ENCODE measurements at regions not wholly inside any gene's neighbourhood (a gene's known extent, or its start where the extent isn't known, plus 50 kb on each side); places are given as distances from the start of the nearest gene placed in this dataset.

GRCh38 chr20:24109537-24109936, 121.0 kb upstream of the GGTLC1 start:
- H3K4me1 ChIP-seq (ENCODE audit: control insufficient read depth, insufficient read depth, low read length), result peaks cover 2% of the 10 kb centered on the region
- no peak overlapping the region for H3K27ac ChIP-seq (ENCODE audit: low read length)
- peaks cover 0 to 2% of the 10 kb centered on the region in 2 donors for H3K27me3 ChIP-seq (ENCODE audit: control insufficient read depth in 1 of 2, insufficient read depth in 2 of 2, low read length in 2 of 2)
- no peaks in the 10 kb centered on the region for H3K36me3 ChIP-seq (ENCODE audit: control insufficient read depth in 2 of 2, insufficient read depth in 2 of 2, low read length in 2 of 2)
- H3K4me3 ChIP-seq (ENCODE audit: low read length in 2 of 2), result no peak overlapping the region
- H3K9me3 ChIP-seq (ENCODE audit: control insufficient read depth in 2 of 2, low read length in 2 of 2), result no peaks in the 10 kb centered on the region
- H3K9ac ChIP-seq (ENCODE audit: low read length in 2 of 2), result no peak overlapping the region

DNA sequence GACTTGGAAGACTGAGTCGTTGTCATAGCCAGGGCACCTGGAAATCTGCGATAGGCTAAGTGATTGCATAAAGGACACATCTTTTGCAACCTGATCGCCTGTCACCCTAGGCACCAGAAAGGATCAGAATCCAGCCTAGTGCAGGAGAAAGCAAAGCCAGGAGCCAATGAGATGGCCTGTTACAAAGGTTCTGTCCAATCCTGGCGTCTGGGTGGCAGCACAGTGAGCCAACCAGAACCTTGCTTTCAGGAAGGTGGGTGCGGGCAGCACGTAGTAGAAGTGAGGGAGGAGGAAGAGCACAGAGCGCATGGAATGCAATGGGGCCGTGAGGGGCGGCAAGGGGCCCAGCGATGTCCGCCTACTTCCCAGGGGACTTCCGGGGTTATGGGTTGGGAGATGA, 120.4 kb upstream of the GGTLC1 start:
- Histone ChIP-seq H3K4me3 (ENCODE audit: low read length in 2 of 2) (no peak overlapping the region), H3K27ac (ENCODE audit: low read length) (no peak overlapping the region), H3K9me3 (ENCODE audit: control insufficient read depth in 2 of 2, low read length in 2 of 2) (no peaks in the 10 kb centered on the region)

GRCh38 chr20:24108581-24108980, 120.0 kb upstream of the GGTLC1 start:
- H3K4me1 ChIP-seq (ENCODE audit: control insufficient read depth, insufficient read depth, low read length), result no peaks in the 10 kb centered on the region

More for the DNA sequence above, 120.4 kb upstream of the GGTLC1 start:
- H3K36me3 ChIP-seq (ENCODE audit: control insufficient read depth in 2 of 2, insufficient read depth in 2 of 2, low read length in 2 of 2), result no peaks in the 10 kb centered on the region
- H3K4me1 ChIP-seq (ENCODE audit: control insufficient read depth, insufficient read depth, low read length), result peaks cover under 1% of the 10 kb centered on the region
- peaks cover 0 to 3% of the 10 kb centered on the region in 2 donors for H3K27me3 ChIP-seq (ENCODE audit: control insufficient read depth in 1 of 2, insufficient read depth in 2 of 2, low read length in 2 of 2)
- H3K9ac ChIP-seq (ENCODE audit: low read length in 2 of 2), result no peak overlapping the region

DNA sequence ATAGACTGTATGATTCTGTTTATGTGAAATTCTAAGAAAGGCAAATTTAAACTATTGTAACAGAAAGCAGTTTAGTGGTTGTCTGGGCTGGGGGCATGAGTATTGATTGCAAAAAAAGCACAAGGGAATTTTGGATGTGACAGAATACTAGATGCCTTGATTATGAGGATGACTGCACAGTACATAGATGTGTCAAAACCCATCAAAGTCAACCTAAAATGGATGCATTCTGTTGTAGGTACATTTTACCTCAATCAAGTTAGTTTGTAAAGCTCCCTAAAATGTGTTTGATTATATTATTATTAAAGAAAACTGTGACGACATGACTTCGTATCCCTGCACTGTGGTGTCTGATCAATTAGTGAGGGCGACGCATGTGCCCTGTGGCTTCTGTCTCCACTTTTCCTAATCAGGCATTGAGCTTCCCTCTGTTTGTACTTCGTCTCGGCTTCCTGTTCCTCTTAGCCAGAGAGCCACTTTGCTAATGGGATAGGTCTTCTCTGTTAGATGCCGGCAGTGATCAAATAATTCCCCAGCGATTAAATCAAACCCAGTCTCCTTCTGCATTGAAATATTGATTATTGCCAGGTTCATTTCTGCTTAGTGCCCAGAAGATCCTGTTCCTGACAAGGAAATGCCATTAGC, 118.3 kb upstream of the GGTLC1 start:
- H3K9ac ChIP-seq (ENCODE audit: low read length in 2 of 2), result no peak overlapping the region
- H3K36me3 ChIP-seq (ENCODE audit: control insufficient read depth in 2 of 2, insufficient read depth in 2 of 2, low read length in 2 of 2), result no peaks in the 10 kb centered on the region
- no peaks in the 10 kb centered on the region for H3K9me3 ChIP-seq (ENCODE audit: control insufficient read depth in 2 of 2, low read length in 2 of 2)
- no peaks in the 10 kb centered on the region for H3K4me1 ChIP-seq (ENCODE audit: control insufficient read depth, insufficient read depth, low read length)
- peaks cover 0 to 5% of the 10 kb centered on the region in 2 donors for H3K27me3 ChIP-seq (ENCODE audit: control insufficient read depth in 1 of 2, insufficient read depth in 2 of 2, low read length in 2 of 2)
- H3K4me3 ChIP-seq (ENCODE audit: low read length in 2 of 2), result no peak overlapping the region
- H3K27ac ChIP-seq (ENCODE audit: low read length), result no peak overlapping the region

More at GRCh38 chr20:24108581-24108980, 120.0 kb upstream of the GGTLC1 start:
- Histone ChIP-seq H3K9me3 (ENCODE audit: control insufficient read depth in 2 of 2, low read length in 2 of 2) (no peaks in the 10 kb centered on the region), H3K9ac (ENCODE audit: low read length in 2 of 2) (no peak overlapping the region), H3K27ac (ENCODE audit: low read length) (no peak overlapping the region), H3K27me3 (ENCODE audit: control insufficient read depth in 1 of 2, insufficient read depth in 2 of 2, low read length in 2 of 2) (peaks cover 0 to 4% of the 10 kb centered on the region in 2 donors), H3K4me3 (ENCODE audit: low read length in 2 of 2) (no peak overlapping the region), H3K36me3 (ENCODE audit: control insufficient read depth in 2 of 2, insufficient read depth in 2 of 2, low read length in 2 of 2) (no peaks in the 10 kb centered on the region)

GRCh38 chr20:24106150-24106800, 117.7 kb upstream of the GGTLC1 start:
- Histone ChIP-seq H3K27me3 (ENCODE audit: control insufficient read depth in 1 of 2, insufficient read depth in 2 of 2, low read length in 2 of 2) (peaks cover 0 to 5% of the 10 kb centered on the region in 2 donors), H3K9ac (ENCODE audit: low read length in 2 of 2) (no peak overlapping the region), H3K9me3 (ENCODE audit: control insufficient read depth in 2 of 2, low read length in 2 of 2) (no peaks in the 10 kb centered on the region), H3K4me1 (ENCODE audit: control insufficient read depth, insufficient read depth, low read length) (no peaks in the 10 kb centered on the region), H3K4me3 (ENCODE audit: low read length in 2 of 2) (no peak overlapping the region), H3K36me3 (ENCODE audit: control insufficient read depth in 2 of 2, insufficient read depth in 2 of 2, low read length in 2 of 2) (no peaks in the 10 kb centered on the region), H3K27ac (ENCODE audit: low read length) (no peak overlapping the region)

DNA sequence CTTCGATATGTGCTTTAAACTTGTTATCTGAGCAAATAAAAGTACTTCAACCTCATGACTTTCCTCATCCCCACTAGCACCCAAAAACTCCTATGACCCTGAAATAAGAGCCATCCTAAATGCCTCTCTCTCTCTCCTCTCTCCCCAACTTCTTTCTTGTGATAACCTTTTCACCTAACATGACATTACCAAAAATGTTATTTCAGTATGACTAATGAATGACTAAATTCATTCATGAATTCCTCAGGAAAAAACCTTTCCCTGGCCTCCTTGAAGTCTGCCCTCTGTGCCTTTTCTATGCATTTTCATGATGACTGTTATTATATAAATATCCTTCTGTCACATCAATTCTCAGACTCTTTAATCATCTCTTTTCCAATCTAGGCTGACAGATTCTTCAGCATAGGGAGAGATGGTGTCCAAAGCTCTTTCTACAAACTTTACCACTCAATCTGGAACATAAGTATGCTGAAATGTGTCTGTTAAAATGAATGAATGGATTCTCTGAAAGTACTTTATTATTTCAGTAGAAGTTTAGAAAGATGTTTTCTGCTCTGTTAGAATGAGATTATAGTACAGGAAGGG, 114.3 kb upstream of the GGTLC1 start:
- no peaks in the 10 kb centered on the region for H3K4me1 ChIP-seq (ENCODE audit: control insufficient read depth, insufficient read depth, low read length)
- peaks cover 0 to 5% of the 10 kb centered on the region in 2 donors for H3K27me3 ChIP-seq (ENCODE audit: control insufficient read depth in 1 of 2, insufficient read depth in 2 of 2, low read length in 2 of 2)
- no peaks in the 10 kb centered on the region for H3K9me3 ChIP-seq (ENCODE audit: control insufficient read depth in 2 of 2, low read length in 2 of 2)
- no peak overlapping the region for H3K9ac ChIP-seq (ENCODE audit: low read length in 2 of 2)
- H3K27ac ChIP-seq (ENCODE audit: low read length), result no peak overlapping the region
- no peak overlapping the region for H3K4me3 ChIP-seq (ENCODE audit: low read length in 2 of 2)
- H3K36me3 ChIP-seq (ENCODE audit: control insufficient read depth in 2 of 2, insufficient read depth in 2 of 2, low read length in 2 of 2), result no peaks in the 10 kb centered on the region

DNA sequence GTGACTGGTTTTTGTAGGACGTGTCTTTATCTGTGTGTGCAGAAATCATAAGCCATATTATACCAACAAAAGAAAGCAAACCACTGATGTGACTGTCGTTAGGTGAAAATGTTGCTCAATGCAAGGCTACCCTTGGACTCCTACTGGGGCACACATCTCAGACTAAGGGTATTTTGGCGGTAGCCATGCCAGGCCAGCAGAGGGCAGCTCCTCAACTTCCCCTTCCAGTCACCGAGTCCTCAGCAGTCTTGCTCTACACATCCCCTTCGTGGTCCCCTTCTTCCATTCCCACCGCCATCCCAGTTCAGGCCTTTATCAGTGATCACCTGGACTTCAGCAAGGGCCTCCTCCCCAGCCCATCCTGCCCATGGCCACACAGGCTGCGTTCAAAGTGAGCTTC, 113.7 kb upstream of the GGTLC1 start:
- Histone ChIP-seq H3K4me3 (ENCODE audit: low read length in 2 of 2) (no peak overlapping the region), H3K4me1 (ENCODE audit: control insufficient read depth, insufficient read depth, low read length) (no peaks in the 10 kb centered on the region), H3K27me3 (ENCODE audit: control insufficient read depth in 1 of 2, insufficient read depth in 2 of 2, low read length in 2 of 2) (peaks cover 0 to 5% of the 10 kb centered on the region in 2 donors), H3K9ac (ENCODE audit: low read length in 2 of 2) (no peak overlapping the region), H3K9me3 (ENCODE audit: control insufficient read depth in 2 of 2, low read length in 2 of 2) (no peaks in the 10 kb centered on the region), H3K36me3 (ENCODE audit: control insufficient read depth in 2 of 2, insufficient read depth in 2 of 2, low read length in 2 of 2) (no peaks in the 10 kb centered on the region), H3K27ac (ENCODE audit: low read length) (no peak overlapping the region)

- Histone ChIP-seq H3K27me3 (ENCODE audit: control insufficient read depth in 1 of 2, insufficient read depth in 2 of 2, low read length in 2 of 2) (peaks cover 0 to 5% of the 10 kb centered on the region in 2 donors), H3K9me3 (ENCODE audit: control insufficient read depth in 2 of 2, low read length in 2 of 2) (no peaks in the 10 kb centered on the region), H3K9ac (ENCODE audit: low read length in 2 of 2) (no peak overlapping the region), H3K36me3 (ENCODE audit: control insufficient read depth in 2 of 2, insufficient read depth in 2 of 2, low read length in 2 of 2) (no peaks in the 10 kb centered on the region), H3K4me1 (ENCODE audit: control insufficient read depth, insufficient read depth, low read length) (no peaks in the 10 kb centered on the region), H3K27ac (ENCODE audit: low read length) (no peak overlapping the region), H3K4me3 (ENCODE audit: low read length in 2 of 2) (no peak overlapping the region)
Measured at GRCh38 chr20:24100370-24101011, 111.9 kb upstream of the GGTLC1 start.

- H3K9ac ChIP-seq (ENCODE audit: low read length in 2 of 2), result no peak overlapping the region
Measured at GRCh38 chr20:24098886-24099285, 110.3 kb upstream of the GGTLC1 start.

DNA sequence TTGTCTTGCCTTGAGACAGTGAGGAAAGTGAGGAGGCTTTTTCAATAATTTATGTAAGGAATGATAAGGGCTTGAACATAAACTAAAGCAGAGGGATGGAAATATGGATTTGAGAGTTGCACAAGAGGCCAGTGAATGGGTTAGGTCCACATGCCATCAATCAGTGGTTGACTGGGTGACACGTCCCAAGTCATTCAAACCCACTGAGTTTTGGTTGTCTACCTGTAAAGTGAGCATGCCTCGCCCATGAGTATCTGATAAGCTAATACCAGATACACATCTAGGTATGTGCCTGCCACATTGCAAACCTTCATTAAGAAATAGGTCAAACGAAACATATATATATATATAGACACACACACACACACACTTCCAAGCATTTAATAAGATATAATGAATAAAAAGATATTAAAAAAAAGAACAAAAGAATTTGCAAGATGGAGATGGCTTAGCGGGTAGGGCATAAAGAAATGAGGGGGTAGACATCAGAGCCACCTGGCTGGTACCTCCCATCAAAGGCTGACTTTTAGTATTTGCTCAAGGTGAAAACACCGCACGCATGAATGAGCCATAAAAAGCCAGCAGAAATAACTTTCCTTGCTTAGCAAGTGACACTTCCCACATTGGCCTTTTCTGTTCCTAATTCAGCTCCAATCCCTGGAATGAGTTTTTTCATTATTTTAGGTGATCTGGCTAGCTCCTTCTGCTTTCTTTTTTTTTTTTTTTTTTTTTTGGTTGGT, 109.1 kb upstream of the GGTLC1 start:
- H3K27ac ChIP-seq (ENCODE audit: low read length), result no peak overlapping the region
- no peaks in the 10 kb centered on the region for H3K4me1 ChIP-seq (ENCODE audit: control insufficient read depth, insufficient read depth, low read length)
- no peaks in the 10 kb centered on the region for H3K36me3 ChIP-seq (ENCODE audit: control insufficient read depth in 2 of 2, insufficient read depth in 2 of 2, low read length in 2 of 2)
- H3K4me3 ChIP-seq (ENCODE audit: low read length in 2 of 2), result no peak overlapping the region
- H3K27me3 ChIP-seq (ENCODE audit: control insufficient read depth in 1 of 2, insufficient read depth in 2 of 2, low read length in 2 of 2), result no peaks in the 10 kb centered on the region
- H3K9ac ChIP-seq (ENCODE audit: low read length in 2 of 2), result no peak overlapping the region
- no peaks in the 10 kb centered on the region for H3K9me3 ChIP-seq (ENCODE audit: control insufficient read depth in 2 of 2, low read length in 2 of 2)

More at GRCh38 chr20:24098886-24099285, 110.3 kb upstream of the GGTLC1 start:
- no peaks in the 10 kb centered on the region for H3K9me3 ChIP-seq (ENCODE audit: control insufficient read depth in 2 of 2, low read length in 2 of 2)
- H3K27ac ChIP-seq (ENCODE audit: low read length), result no peak overlapping the region
- H3K4me3 ChIP-seq (ENCODE audit: low read length in 2 of 2), result no peak overlapping the region
- H3K4me1 ChIP-seq (ENCODE audit: control insufficient read depth, insufficient read depth, low read length), result no peaks in the 10 kb centered on the region
- H3K27me3 ChIP-seq (ENCODE audit: control insufficient read depth in 1 of 2, insufficient read depth in 2 of 2, low read length in 2 of 2), result peaks cover 0 to 2% of the 10 kb centered on the region in 2 donors
- H3K36me3 ChIP-seq (ENCODE audit: control insufficient read depth in 2 of 2, insufficient read depth in 2 of 2, low read length in 2 of 2), result no peaks in the 10 kb centered on the region
